PC-3 (cell line): ENCODE measurements at regions not wholly inside any gene's neighbourhood (a gene's known extent, or its start where the extent isn't known, plus 50 kb on each side); places are given as distances from the start of the nearest gene placed in this dataset.

ENCODE experiments used
- EZH2 ChIP-seq: fragments of 300-600 bp; sonication (generic); IDR thresholded peaks from one replicate; pipeline ENCODE4 v1.6.1; 2017; ENCODE audit warnings: antibody characterized with exemption, mild to moderate bottlenecking, low read length; ENCODE audit not compliant: unreplicated experiment
- TF ChIP-seq, protein P1 (sequence below): fragments of 300-600 bp; sonication (generic); conservative IDR thresholded peaks from 2 replicates; pipeline ENCODE4 v1.5.1; 2017; ENCODE audit warnings: antibody characterized with exemption, low read depth, mild to moderate bottlenecking, low read length

DNA sequence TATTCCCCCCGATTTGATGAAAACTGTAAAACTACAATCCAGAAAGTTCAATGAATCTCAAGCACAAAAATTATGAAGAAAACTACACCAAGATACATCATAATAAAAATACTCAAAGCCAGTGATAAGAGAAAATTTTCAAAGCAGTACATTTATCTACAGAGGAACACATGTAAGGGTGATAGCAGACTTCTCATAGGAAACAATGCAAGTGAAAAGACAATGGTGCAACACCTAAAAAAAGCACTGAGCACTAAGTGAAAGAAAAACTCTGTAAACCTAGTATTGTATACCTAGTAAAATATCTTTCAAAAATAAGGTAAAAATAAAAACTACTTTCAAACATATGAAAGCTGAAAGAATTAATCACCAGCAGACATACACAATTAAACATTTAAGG lies 76.1 kb upstream of the IRF2BP2 start:
- TF ChIP-seq, protein P1, sequence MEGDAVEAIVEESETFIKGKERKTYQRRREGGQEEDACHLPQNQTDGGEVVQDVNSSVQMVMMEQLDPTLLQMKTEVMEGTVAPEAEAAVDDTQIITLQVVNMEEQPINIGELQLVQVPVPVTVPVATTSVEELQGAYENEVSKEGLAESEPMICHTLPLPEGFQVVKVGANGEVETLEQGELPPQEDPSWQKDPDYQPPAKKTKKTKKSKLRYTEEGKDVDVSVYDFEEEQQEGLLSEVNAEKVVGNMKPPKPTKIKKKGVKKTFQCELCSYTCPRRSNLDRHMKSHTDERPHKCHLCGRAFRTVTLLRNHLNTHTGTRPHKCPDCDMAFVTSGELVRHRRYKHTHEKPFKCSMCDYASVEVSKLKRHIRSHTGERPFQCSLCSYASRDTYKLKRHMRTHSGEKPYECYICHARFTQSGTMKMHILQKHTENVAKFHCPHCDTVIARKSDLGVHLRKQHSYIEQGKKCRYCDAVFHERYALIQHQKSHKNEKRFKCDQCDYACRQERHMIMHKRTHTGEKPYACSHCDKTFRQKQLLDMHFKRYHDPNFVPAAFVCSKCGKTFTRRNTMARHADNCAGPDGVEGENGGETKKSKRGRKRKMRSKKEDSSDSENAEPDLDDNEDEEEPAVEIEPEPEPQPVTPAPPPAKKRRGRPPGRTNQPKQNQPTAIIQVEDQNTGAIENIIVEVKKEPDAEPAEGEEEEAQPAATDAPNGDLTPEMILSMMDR: no peak
- no peak for TF ChIP-seq EZH2
